COLO829 (cell line): ENCODE measurements at regions not wholly inside any gene's neighbourhood (a gene's known extent, or its start where the extent isn't known, plus 50 kb on each side); places are given as distances from the start of the nearest gene placed in this dataset.
A peak's percentile ranks its signal among the peaks of the same experiment; 100 is the strongest.
"Not testable (repeated sequence)": the region's sequence is repeated elsewhere in the genome, so short reads cannot be mapped to it uniquely, and the experiment has no call there.

Experiments used
- DNase-seq: peaks from one replicate; pipeline ENCODE4 v3.0.0; 2012; ENCODE audit warnings: low spot score

- DNase-seq, result not testable (repeated sequence)
Observed at GRCh38 chr2:95727420-95727819, 135.6 kb downstream of the TRIM43 start.

DNA sequence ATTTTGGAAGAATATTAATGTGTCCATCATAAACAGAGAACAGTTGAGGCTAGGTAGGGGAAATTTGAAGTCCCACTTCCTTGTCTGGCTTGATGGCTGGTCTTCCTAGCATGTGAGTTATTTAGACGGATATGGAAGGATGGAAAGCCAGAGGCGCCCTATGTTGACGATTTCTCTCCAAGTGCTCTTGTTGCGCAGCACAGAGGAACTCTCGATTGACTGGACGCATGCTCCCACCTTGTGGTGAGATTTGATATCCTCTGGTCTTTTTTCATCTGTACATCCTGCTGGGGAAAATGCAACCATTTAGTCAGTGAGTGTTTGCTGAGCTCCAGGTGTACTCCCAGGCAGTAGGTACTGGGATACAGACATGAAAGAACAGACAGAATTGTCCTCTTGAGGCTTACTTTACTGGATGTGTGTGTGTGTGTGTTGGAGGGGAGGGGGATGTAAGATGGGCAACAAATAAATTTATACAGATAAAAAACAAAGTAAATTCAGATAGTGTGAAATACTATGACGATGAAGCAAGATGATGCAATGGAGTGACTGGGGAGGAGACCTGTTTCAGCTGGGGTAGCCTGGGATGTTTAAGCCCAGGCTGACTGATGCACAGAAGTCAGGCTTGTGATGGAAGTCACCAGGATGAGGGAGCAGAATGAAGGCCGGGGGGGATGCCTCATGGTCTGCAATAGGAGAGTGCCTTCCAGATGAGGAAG lies 137.2 kb downstream of the TRIM43 start:
- DNase-seq, result peak; percentile 84

- DNase-seq, result no peak
Observed at GRCh38 chr2:95729597-95729955, 137.8 kb downstream of the TRIM43 start.

- DNase-seq, result no peak
Observed at GRCh38 chr2:95730813-95731212, 139.0 kb downstream of the TRIM43 start.

- DNase-seq, result no peak
Observed at GRCh38 chr2:95734976-95735890, 143.4 kb downstream of the TRIM43 start.

- no peak for DNase-seq
Observed at GRCh38 chr2:95738301-95738700, 146.5 kb downstream of the TRIM43 start.

GRCh38 chr2:95752126-95752525 lies 160.3 kb downstream of the TRIM43 start:
- not testable (repeated sequence) for DNase-seq

DNA sequence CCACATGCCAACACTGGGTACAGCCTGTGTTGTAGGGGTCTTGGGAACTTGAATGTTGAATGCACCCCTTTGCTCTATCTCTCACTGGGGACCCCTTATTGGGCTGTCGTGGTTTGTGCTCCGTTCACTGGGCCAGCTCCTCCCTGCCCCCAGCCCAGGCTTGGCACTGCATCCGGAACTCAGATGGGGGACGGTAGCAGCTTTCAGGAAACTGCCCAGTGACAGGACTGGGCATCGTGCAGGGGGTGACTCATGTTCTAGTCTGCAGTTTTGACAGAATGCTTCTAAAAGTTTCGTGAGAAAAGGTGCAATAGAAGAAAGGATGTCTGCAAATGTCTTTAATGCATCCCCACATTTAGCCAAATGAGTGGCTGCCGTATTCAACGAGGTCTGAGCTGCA lies 162.0 kb downstream of the TRIM43 start:
- DNase-seq, result not testable (repeated sequence)

GRCh38 chr2:95754213-95754612 lies 162.4 kb downstream of the TRIM43 start:
- DNase-seq, result not testable (repeated sequence)

DNA sequence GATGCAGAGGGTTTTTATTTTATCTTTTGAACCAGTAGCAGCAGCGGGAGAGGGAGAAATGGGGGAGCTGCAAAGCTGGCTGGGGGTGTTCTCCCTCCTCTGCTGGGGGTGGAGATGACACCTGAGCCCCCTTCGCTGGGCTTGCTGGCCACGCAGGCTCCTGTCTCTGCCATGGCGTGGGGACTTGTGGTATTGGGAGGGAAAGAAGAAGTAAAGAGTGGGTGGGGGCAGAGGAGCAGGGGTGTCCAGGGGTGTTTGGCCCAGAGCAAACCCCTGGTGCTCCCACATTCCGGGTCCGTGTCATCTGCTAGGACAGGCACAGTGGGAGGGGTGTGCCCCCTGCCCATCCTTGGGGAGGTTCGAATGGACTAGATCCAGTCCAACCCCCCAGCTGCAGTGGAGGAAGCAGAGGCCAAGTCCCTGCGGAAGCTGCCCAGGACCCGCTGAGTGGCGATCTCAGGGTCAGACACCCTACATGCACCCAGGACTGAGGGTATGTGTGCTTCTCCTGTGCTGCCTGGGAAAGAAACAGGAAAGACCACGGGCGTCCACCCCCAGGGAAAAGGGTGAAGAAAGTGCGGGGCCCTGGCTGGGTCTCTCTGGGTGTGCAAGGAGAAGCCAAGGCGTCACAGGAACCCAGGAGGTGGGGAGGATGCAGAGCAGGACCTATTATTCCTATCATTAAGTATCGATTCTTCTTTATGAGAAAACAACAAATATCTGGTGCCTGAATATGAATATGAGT lies 163.2 kb downstream of the TRIM43 start:
- not testable (repeated sequence) for DNase-seq

DNA sequence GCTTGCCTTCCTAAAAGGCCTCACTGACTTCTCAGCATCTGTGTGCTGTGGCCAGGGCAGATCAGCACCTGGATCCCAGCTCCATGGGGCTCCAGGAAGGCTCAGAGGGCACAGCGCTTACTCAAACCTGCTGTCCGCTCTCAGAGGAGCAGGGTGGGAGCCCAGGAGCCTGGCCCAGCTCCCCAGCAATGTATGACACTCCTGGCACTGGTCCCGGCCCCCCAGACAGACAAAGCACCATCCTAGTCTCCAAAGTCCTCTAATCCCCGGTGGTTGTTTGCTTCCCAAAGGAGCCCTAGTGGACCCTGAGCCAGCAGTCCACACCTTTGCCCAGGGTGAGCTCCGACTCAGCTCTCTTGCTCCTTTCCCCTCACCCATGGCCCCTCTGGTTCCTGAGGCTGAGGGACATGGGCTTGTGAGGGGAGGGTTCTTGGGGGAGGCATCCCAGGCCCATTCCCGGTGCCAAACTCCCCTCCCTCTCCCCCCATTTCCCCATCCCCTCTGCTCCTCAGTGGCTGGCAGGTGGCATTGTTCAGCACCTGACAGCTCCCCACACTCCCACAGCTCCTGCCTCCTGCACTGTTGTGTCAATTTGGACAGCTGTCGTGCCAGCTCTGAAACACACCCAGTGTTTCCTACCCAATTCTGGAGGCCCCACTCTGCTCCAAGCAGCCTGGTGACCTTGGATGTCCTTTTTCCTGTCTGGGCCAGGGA lies 164.3 kb downstream of the TRIM43 start:
- DNase-seq, result not testable (repeated sequence)

- no peak for DNase-seq
Observed at GRCh38 chr2:95757988-95758387, 166.2 kb downstream of the TRIM43 start.

DNA sequence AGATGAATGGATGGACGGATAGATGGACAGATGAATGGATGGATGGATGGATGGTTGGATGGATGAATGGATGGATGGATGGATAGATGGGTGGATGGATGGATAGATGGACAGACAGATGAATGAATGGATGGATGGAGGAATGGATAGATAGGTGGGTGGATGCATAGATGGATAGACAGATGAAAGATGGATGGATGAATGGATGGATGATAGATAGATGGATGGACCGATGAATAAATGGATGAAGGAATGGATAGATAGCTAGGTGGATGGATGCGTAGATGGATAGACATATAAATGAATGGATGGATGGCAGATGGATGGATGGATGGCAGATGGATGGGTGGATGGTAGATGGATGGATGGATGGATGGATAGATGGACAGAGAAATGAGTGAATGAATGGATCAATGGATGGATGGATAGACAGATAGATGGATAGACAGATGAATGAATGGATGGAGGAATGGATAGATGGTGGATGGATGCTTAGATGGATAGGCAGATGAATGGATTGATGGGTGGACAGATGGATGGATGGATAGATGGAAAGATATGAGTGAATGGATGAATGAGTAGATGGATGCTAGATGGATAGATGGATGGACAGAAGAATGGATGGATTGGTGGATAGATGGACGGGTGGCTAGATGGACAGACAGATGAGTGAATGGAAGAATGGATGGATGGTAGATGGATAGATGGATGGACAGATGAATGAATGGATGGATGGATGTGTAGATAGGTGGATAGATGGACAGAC lies 167.9 kb downstream of the TRIM43 start:
- DNase-seq, result no peak

DNA sequence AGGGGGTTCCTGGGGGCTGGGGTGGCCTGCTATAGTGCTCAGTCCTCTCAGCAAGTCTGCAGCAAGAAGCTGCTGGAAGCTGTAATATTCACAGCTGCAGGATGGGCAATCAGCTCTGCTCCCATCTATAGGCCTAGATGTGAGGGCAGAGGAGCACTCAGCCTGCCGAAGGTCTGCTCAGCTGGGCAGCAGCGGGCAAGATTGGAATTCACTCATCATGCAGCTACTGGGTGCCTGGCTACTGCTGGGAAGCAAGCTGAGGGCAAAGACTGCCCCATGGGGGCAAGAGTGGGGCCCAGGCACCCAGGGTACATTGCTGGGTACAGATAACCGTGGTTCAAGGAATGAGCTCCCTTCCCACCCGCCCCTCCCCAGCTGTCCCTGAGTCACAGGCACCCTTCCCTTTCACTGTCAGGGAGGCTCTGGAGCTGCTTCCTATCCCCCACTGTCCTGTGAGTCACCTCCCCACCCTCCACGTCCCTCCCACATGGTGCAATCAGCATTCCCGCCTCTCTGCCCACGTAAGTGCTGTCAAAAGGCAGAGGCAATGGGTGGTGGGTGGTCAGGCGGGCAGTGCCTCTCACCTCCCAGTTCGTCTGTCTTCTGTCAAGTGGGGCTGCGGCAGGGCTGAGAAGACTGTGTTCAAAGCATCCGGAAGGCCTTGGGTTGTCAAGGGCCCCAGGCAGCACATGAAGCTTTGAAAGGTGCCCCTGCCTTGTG lies 169.2 kb downstream of the TRIM43 start:
- DNase-seq, result peak; percentile 23

DNA sequence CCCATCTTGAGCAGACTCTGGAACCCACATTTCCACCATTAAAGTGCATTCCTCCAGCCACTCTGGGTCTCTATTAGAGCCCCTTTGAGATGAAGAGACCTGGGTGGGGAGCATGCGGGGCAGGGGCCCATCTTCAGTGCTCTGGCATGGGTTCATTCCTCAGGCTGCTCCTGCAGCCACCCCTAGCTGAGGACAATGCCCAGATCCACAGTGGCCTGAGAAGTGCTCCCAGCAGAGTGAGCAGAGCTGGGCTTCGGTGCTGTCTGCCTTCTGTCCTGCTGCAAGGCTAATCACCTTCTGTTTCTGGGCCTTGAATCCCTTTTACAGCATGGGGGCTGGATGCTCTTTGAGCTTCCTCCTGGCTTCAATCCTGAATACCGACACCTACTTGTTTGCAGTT lies 169.8 kb downstream of the TRIM43 start:
- DNase-seq, result no peak

DNA sequence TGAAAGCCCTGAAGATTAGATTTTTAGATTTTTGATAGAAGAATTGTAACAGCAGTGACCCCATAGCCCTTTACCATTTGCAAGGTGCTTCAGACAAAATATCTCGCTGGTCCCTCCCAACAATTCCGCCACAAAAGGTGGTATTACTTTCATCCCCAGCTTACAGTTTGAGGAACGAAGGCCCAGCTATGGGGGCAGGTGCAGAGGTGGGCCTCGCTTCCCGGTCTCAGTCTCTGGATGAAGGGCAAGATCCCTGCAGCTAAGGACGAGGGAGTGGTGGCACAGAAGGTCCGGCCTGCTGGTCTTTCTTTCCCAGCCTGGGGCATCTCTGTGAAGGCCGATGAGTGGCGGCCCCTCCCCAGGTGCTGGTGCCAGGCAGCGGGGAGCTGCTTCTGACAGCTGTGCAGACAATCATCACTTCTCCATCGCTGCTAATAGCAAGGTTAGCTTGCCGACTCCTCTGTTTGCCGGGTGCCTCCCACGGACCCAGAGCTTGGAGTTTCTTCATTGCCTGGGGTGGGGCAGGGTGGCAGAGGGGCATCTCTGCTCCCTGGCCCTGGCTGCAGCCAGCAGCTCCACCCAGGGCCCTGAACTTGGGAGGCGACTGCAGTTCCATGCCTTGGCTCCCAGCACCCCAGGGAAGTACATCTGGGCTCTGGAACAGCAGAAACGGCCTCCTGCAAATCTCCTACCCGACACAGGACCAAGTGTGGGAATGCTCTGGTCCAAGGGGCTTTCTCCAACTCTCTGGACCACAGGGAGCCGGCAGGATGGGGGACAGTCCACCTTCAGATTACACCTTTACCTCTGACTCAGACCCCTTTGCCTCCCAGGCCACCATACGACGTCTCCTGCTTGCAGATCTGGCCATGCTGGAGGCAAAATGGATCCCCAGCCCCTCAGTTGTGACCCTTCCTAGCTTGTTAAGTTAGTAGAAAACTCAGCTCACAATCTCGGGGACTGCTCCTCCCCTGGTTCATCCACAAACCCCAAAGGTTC lies 170.5 kb downstream of the TRIM43 start:
- DNase-seq, result not testable (repeated sequence)

DNA sequence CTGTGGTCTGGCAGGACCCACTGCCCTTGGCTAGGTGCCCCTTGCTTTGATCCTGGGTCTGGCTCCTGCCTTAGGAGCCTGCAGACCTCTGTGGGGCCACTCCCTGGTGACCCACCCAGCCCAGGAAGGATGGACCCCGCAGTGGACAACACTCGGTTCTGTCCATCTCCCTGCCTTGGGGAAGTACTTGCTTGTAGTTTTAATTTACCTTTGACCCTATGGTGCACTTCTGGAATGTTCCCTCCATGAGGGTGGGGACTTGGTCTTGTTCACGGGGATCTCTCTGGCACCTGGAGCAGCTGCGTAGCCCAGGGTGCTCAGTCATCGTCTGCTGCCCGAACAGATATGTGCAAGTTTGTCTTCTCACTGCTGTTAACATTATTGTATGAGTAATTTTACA lies 171.3 kb downstream of the TRIM43 start:
- not testable (repeated sequence) for DNase-seq

GRCh38 chr2:95764966-95765365 lies 173.2 kb downstream of the TRIM43 start:
- not testable (repeated sequence) for DNase-seq
